ENCODE measurements at regions not wholly inside any gene's neighbourhood (a gene's known extent, or its start where the extent isn't known, plus 50 kb on each side); places are given as distances from the start of the nearest gene placed in this dataset.

DNA sequence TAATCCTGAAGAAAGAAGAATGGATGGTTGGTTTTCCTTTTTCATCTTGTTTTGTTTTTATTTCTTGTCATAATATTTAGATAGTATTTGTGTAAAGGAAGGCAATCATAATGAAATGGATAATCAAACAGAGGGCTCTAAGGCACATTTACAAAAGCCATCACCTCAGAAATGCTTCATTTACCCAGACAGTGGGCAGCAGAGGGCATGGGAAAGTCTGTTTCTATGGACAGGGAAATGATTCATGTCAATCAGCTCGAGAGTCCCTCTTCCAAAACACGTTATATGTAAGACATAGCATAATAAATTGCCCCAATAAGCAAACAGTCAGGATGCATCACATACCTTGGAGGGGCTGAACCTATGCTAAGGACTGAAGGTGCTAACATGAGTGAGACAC is 426.1 kb downstream of the PLPP3 start:
- Histone ChIP-seq H2AFZ (ENCODE audit: low read length) (no peak overlapping the region), H2BK120ac (replicated peaks; ENCODE audit: low read depth, low read length) (no peak overlapping the region), H3K23me2 (ENCODE audit: low read depth, low read length) (peaks cover 4% of the 10 kb centered on the region; the same call in 1 of the 2 replicates), H3K4ac (replicated peaks; ENCODE audit: insufficient read length, low read depth, low read length) (no peak overlapping the region), H3K4me1 (replicated peaks in 1 of 4; ENCODE audit: control insufficient read depth in 3 of 4, insufficient read depth in 4 of 4, low read length in 3 of 4) (no peaks in the 10 kb centered on the region; a peak in 1 of 7 replicates), H2BK12ac (ENCODE audit: low read depth, low read length) (no peak overlapping the region), H3K4me2 (ENCODE audit: insufficient read depth in 1 of 2, low read depth in 2 of 2, low read length in 2 of 2) (no peak overlapping the region), H3K9me3 (ENCODE audit: insufficient read depth in 2 of 2, low read depth in 1 of 2, low read length in 1 of 2) (no peaks in the 10 kb centered on the region), H4K91ac (replicated peaks; ENCODE audit: insufficient read length, low read length) (no peak overlapping the region), H3K79me2 (ENCODE audit: control insufficient read depth in 1 of 2, insufficient read depth in 2 of 2, low read length in 2 of 2) (no peaks in the 10 kb centered on the region), H3K23ac (ENCODE audit: insufficient read length) (no peak overlapping the region), H3K9ac (replicated peaks in 1 of 4; ENCODE audit: extremely low read depth in 1 of 4, low read depth in 3 of 4, low read length in 3 of 4) (no peak overlapping the region), H2AK5ac (ENCODE audit: low read depth, low read length) (no peak overlapping the region), H3K27me3 (replicated peaks in 1 of 4; ENCODE audit: control insufficient read depth in 3 of 4, extremely low read depth in 1 of 4, insufficient read depth in 3 of 4, low read length in 3 of 4) (no peaks in the 10 kb centered on the region; a peak in 1 of 7 replicates), H3K79me1 (ENCODE audit: low read depth, low read length) (no peaks in the 10 kb centered on the region), H2BK15ac (ENCODE audit: low read length) (no peak overlapping the region), H3K56ac (replicated peaks; ENCODE audit: insufficient read length, low read depth, low read length) (no peak overlapping the region), H3K4me3 (ENCODE audit: extremely low read depth in 1 of 4, insufficient read depth in 2 of 4, low read depth in 3 of 4, low read length in 4 of 4) (no peak overlapping the region), H2BK5ac (ENCODE audit: low read depth, low read length) (no peak overlapping the region), H3K14ac (ENCODE audit: insufficient read length) (no peak overlapping the region), H3K18ac (ENCODE audit: extremely low read depth, low read length) (no peak overlapping the region), H4K20me1 (replicated peaks in 1 of 2; ENCODE audit: control insufficient read depth in 1 of 2, insufficient read depth in 2 of 2, low read length in 2 of 2) (no peaks in the 10 kb centered on the region), H3K36me3 (ENCODE audit: control insufficient read depth in 2 of 4, insufficient read depth in 4 of 4, low read length in 3 of 4) (no peaks in the 10 kb centered on the region), H3K27ac (ENCODE audit: low read depth, low read length) (no peak overlapping the region), H4K8ac (ENCODE audit: extremely low read depth, insufficient read depth, low read length) (no peak overlapping the region), H2BK20ac (ENCODE audit: low read length) (no peak overlapping the region), H4K5ac (ENCODE audit: insufficient read length, low read depth, low read length) (no peak overlapping the region)
- ChIA-PET CTCF (ENCODE audit: partially characterized antibody) (interaction anchor here (1.3 kb wide), 1 partner anchor 436 kb away, joined by 3 read pairs; no protein-coding TSS in a partner anchor), POLR2A (ENCODE audit: partially characterized antibody) (no interaction called here)
- no peak for FAIRE-seq
- no peak for TF ChIP-seq TAF1 (IDR thresholded peaks at IDR 0.05; ENCODE audit: low read depth, low read length)
- WGBS, 2 experiments (ENCODE audit: extremely low coverage in 1 of 2, insufficient coverage in 1 of 2, insufficient read length in 1 of 2, insufficient replicate concordance in 2 of 2, low coverage in 1 of 2, low lambda C conversion rate in 2 of 2, missing lambda C conversion rate in 1 of 2), result 91% methylated on average over 2 of the region's 2 CpGs; no CpG with 5 or more reads in 1 of the 2 experiments
- DNase-seq (ENCODE audit: low read depth in 1 of 2, low spot score in 2 of 2), result no peak
